Right lobe of liver (tissue), 4 donors: ENCODE measurements at regions not wholly inside any gene's neighbourhood (a gene's known extent, or its start where the extent isn't known, plus 50 kb on each side); places are given as distances from the start of the nearest gene placed in this dataset.

Source experiments
- CTCF ChIP-seq, 4 donors: fragments of 200-600 bp in 3 of 4; fragments of 450-650 bp in 1 of 4; IDR thresholded peaks; one replicate each; pipeline versions ENCODE4 v1.5.1 to v1.8.0; 2016 to 2022; ENCODE audit warnings: antibody characterized with exemption in 4 of 4, mild to moderate bottlenecking in 2 of 4
- POLR2A ChIP-seq: fragments of 450-650 bp; IDR thresholded peaks from one replicate; pipeline ENCODE4 v1.6.1; 2017; ENCODE audit warnings: antibody characterized with exemption, mild to moderate bottlenecking
- donor health status: DM: no; HTN: no; CAD: no.
- donor health status: DM: no; HTN: no; CAD: no.
- donor health status: DM: no; HTN: yes; CAD: no.

GRCh38 chr18:27447451-27447881, 262.4 kb upstream of the CHST9 start:
- TF ChIP-seq POLR2A = no peak
- no peak for TF ChIP-seq CTCF (IDR thresholded peaks at IDR 0.05)
